HL-60 (cell line): ENCODE measurements at regions not wholly inside any gene's neighbourhood (a gene's known extent, or its start where the extent isn't known, plus 50 kb on each side); places are given as distances from the start of the nearest gene placed in this dataset.

Source experiments
- DNase-seq, 2 experiments: peaks; one replicate each; pipeline ENCODE4 v3.0.0-alpha.2; 2010 to 2020; ENCODE audit warnings: low read depth in 1 of 2, low spot score in 1 of 2
- H3K27ac ChIP-seq: fragments of 250-450 bp; sonication (Bioruptor Pico); replicated peaks from 2 replicates; pipeline ENCODE4 v1.5.1; 2020; ENCODE audit warnings: mild to moderate bottlenecking, moderate library complexity
- H3K27me3 ChIP-seq: fragments of 250-450 bp; sonication (Bioruptor Pico); 2 replicates; pipeline ENCODE4 v1.5.1; 2021; ENCODE audit warnings: mild to moderate bottlenecking, moderate library complexity; ENCODE audit not compliant: insufficient read depth, poor library complexity, severe bottlenecking
- H3K4me3 ChIP-seq: replicated peaks from 2 replicates; pipeline ENCODE4 v1.5.1; 2011; ENCODE audit warnings: mild to moderate bottlenecking, control low read depth, low read length; ENCODE audit not compliant: insufficient read depth
- CTCF ChIP-seq: IDR thresholded peaks from one replicate; pipeline ENCODE4 v1.5.1; 2011; ENCODE audit warnings: low read length, control low read depth, inconsistent platforms; ENCODE audit not compliant: insufficient read depth
- GABPA ChIP-seq: IDR thresholded peaks from 2 replicates; pipeline ENCODE4 v1.6.1; 2012; ENCODE audit warnings: low read depth
- POLR2AphosphoS5 ChIP-seq: IDR thresholded peaks from 2 replicates; pipeline ENCODE4 v1.6.1; 2012; ENCODE audit warnings: low read depth
- SPI1 ChIP-seq: IDR thresholded peaks from 2 replicates; pipeline ENCODE4 v1.6.1; 2012; ENCODE audit warnings: low read depth, mild to moderate bottlenecking, borderline replicate concordance
- TF ChIP-seq, protein P1 (sequence below): IDR thresholded peaks from 2 replicates; pipeline ENCODE4 v1.6.1; 2012; ENCODE audit warnings: low read depth; ENCODE audit not compliant: insufficient replicate concordance

DNA sequence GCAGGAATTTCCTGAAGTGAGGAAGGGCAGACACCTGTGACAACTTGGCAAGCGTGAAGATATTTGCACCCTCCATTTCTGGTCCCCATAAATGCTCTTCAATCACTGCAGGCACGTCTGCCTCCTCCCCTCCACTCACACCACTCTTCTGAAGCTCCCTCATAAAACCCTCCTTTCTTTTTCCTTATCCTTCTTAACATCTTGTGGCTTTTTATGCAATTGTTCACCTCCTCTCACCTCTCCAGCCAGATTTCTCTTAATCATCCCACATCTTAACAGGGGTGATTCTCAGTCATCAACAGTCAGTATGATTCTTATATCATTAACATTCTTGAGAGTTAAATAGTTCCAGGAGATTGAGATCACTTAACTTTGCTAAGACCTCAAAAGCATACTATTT lies 277.4 kb downstream of the SPRY1 start:
- TF ChIP-seq POLR2AphosphoS5, result no peak
- TF ChIP-seq GABPA, result no peak
- no peak for TF ChIP-seq SPI1
- no peak for TF ChIP-seq CTCF
- DNase-seq, result no peak

DNA sequence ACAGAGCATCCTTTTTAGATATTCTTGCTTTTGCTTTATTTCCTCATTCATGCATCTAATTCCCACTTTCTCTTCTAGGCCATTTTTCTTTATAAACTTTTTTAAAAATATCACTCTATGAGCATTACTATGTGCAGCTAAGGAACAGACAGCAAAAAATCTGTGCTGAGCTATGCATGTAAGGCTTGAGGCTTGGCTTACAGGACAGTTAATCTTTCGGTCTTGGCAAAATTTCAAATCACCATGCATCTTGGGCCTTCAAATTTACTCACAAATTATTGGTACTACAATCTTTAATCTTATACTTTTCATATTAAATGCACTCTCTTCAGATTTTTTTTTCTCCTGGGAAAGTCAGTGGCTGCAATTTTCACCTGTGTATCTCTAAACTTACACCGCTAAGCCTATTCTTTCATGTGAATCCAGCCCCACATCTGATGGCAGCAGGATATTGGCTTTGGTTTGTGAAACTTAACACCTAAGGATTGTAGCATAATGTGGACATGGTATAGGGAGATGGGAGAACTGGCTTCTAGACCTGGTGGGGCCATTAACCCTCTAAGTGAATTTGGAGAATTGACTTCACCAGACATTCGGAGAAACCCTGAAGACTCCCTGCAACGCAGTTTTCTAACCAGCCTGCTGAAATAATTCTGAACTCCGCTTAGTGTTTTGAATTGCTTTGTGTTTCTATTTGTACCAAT lies 278.3 kb downstream of the SPRY1 start:
- no peak for DNase-seq
- Histone ChIP-seq H3K4me3 (no peak overlapping the region), H3K27me3 (no peaks in the 10 kb centered on the region), H3K27ac (no peak overlapping the region)
- TF ChIP-seq GABPA, result no peak
- TF ChIP-seq CTCF, result no peak
- TF ChIP-seq SPI1, result no peak
- TF ChIP-seq, protein P1, sequence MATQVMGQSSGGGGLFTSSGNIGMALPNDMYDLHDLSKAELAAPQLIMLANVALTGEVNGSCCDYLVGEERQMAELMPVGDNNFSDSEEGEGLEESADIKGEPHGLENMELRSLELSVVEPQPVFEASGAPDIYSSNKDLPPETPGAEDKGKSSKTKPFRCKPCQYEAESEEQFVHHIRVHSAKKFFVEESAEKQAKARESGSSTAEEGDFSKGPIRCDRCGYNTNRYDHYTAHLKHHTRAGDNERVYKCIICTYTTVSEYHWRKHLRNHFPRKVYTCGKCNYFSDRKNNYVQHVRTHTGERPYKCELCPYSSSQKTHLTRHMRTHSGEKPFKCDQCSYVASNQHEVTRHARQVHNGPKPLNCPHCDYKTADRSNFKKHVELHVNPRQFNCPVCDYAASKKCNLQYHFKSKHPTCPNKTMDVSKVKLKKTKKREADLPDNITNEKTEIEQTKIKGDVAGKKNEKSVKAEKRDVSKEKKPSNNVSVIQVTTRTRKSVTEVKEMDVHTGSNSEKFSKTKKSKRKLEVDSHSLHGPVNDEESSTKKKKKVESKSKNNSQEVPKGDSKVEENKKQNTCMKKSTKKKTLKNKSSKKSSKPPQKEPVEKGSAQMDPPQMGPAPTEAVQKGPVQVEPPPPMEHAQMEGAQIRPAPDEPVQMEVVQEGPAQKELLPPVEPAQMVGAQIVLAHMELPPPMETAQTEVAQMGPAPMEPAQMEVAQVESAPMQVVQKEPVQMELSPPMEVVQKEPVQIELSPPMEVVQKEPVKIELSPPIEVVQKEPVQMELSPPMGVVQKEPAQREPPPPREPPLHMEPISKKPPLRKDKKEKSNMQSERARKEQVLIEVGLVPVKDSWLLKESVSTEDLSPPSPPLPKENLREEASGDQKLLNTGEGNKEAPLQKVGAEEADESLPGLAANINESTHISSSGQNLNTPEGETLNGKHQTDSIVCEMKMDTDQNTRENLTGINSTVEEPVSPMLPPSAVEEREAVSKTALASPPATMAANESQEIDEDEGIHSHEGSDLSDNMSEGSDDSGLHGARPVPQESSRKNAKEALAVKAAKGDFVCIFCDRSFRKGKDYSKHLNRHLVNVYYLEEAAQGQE, result no peak
- no peak for TF ChIP-seq POLR2AphosphoS5

More for the DNA sequence above, 277.4 kb downstream of the SPRY1 start:
- Histone ChIP-seq H3K27me3 (no peaks in the 10 kb centered on the region), H3K27ac (no peak overlapping the region), H3K4me3 (no peak overlapping the region)

GRCh38 chr4:123675567-123675966 lies 279.0 kb downstream of the SPRY1 start:
- TF ChIP-seq GABPA (no peak), SPI1 (no peak), CTCF (no peak), POLR2AphosphoS5 (no peak)
- TF ChIP-seq, protein P1, result no peak
- Histone ChIP-seq H3K27ac (no peak overlapping the region), H3K27me3 (no peaks in the 10 kb centered on the region), H3K4me3 (no peak overlapping the region)
- no peak for DNase-seq
